H1 (cell line): ENCODE measurements at regions not wholly inside any gene's neighbourhood (a gene's known extent, or its start where the extent isn't known, plus 50 kb on each side); places are given as distances from the start of the nearest gene placed in this dataset.

Experiments used
- ASH2L ChIP-seq: fragments of 200-600, 300-600 bp; sonication (generic); IDR thresholded peaks from one replicate; pipeline ENCODE4 v1.7.1; 2017; ENCODE audit warnings: low read length
- POLR2AphosphoS5 ChIP-seq: IDR thresholded peaks from 2 replicates; pipeline ENCODE4 v1.6.1; 2011; ENCODE audit warnings: low read depth, low read length
- SP4 ChIP-seq: IDR thresholded peaks from 2 replicates; pipeline ENCODE4 v1.6.1; 2012; ENCODE audit warnings: low read length, inconsistent platforms

DNA sequence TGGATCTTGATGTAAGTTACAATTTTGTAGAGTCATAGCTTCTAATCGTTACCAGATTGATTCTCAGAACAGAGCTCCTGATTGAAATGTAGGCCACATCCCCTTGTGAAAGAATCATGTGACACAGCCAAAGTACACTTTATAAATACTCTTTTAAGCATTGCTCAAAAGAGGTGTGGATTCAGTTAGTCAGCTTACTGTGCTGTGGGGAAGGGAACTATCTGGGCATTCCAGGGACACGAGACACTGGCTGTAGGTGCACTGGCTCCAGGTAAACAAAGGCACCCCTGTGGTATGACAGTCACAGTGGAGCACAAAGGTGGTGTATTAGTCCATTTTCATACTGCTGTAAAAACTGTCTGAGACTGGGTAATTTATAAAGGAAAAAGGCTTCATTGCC, 222.8 kb downstream of the LIG4 start (continued):
- no peak for TF ChIP-seq SP4
- no peak for TF ChIP-seq ASH2L
- no peak for TF ChIP-seq POLR2AphosphoS5
